ENCODE measurements at regions not wholly inside any gene's neighbourhood (a gene's known extent, or its start where the extent isn't known, plus 50 kb on each side); places are given as distances from the start of the nearest gene placed in this dataset.

DNA sequence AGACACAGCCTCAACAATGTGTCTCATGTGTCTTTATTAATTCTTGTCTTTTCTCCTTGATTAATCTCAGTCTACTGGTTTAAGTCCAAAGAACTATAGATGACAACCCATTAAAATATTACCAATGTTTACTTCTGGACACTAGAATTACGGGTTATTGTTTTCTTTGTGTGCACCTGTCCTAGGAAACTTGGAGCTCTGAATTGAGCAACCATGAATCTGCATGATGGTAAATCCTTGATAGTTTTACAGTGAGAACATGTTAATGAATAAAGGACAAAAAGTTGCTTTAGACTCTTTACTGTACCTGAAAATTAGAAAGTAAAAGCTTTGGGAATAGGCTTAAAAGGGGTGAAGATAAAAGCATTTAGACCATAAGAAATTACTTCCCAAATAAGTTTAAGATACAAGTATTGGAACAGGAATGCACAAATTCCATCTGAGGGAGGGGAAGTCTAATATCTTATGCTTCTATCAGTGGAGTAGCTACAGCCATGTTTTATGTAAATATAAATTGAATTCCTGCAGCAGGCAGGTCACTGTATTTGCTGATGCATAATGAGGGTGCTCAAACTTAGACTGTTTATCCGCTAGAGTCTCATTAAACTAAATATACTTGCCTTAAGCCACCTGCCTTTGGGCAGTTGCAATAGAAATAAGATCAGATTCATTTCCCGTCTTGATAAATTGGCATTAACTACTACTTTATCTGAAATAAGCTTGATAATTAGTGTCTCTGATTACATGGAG, 603.7 kb upstream of the GCFC2 start:
- no peak for DNase-seq

DNA sequence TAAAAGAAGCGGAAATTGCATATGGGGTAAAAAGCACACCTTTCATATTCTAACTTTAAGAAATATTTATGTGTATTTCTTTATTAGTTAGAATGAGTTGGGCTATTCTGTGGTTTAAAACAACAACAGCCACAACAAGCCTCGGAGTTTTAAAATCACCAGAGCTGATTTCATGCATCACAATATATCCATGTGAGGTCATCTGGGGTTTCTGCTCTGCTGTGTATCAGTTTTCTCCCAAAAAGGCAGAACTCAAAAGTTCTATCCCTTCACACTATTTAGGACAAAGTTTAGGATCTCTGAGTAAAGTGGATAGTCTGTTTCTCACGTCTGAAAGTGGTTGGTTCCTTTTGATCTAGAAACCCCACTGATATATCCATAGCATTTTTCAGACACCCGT, 601.5 kb upstream of the GCFC2 start:
- no peak for DNase-seq

DNA sequence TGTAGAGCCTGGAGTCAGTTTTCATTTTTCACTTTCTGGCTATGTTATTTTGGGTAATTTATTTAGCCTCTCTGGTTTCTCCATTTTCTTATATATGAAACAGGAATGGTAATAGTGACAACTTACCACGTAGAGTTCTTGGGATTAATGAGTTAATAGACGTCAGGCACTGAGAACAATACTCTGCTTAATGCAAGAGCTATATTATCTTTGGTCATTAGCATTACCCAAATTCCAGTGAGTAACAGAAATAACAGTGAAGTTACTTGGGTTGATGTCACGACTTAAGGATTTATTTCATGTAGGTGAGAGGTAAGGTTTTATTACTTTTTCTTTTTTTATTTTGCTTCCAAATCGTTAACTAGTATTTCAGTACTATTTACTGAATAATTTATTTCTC, 601.0 kb upstream of the GCFC2 start:
- DNase-seq: no peak

DNA sequence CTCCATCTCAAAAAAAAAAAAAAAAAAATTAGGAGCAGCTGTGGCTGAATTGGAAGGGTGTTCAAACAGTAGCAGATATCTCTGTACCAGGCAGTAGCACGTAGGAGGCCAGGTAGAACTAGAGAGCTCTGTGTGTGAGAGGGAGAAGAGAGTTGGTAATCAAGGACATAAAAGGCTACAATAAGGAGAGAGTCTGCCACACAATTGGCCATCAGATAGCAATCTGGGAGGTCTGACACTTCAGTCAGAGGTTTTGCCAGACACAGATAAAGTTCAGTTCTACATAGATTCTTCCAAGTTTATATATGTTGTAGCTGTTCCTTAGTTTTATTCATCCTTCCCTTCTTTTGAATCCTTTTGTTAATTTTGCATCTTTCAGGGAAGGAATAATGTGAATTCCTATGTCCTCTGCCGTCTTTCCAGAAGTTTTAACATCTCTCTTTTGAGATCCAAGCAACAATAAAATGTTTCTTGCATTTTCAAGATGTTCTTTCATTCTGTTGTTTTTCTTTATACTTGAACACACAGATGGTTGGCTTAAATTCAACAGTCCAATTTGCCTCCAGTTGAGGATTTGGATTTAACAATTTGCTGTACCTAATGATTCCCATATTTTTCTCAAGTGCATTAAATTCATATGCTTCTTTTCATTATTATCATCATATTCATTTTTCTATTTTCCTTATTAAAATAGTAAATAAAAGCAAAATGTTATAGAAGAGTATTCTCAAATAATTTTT, 600.3 kb upstream of the GCFC2 start:
- no peak for DNase-seq

DNA sequence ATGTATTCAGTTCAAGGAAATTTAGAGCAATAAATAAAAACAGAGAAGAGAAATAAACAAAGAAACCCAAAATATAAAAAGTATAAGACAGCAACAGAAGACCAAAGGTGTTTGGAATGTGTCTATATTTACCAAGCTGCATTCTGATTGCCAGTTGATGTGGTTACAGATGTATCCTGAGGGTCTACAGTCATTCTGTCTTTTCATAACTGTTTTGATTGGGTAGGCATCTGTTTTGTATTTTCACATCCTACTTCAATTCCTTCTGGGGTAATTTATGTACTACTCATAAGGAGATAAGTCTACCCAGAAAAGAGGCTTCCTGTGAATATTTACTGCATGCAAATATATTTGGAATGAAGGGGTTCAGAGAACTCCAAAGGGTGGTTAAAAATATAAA, 596.8 kb upstream of the GCFC2 start:
- no peak for DNase-seq

GRCh38 chr2:76298041-76298440, 587.3 kb upstream of the GCFC2 start:
- no peak for DNase-seq

DNA sequence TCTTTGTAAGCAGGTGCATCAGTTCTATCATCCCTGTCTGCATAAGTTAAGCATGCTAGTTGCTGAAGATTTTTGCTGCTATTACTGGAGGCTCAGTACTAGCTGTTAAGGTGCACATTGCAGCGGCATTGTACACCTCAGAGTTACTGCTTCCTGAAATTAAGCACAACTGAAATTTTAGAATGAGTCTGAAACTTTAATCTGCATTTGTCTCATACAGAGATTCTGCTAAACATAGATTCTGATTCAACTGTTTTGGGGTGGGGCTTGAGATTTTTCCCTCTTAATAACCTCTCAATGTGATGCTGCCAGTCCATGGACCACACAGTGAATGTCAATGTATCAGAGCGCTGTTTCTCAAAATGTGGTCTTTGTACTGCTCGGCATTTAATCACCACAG, 585.7 kb upstream of the GCFC2 start:
- DNase-seq: no peak

DNA sequence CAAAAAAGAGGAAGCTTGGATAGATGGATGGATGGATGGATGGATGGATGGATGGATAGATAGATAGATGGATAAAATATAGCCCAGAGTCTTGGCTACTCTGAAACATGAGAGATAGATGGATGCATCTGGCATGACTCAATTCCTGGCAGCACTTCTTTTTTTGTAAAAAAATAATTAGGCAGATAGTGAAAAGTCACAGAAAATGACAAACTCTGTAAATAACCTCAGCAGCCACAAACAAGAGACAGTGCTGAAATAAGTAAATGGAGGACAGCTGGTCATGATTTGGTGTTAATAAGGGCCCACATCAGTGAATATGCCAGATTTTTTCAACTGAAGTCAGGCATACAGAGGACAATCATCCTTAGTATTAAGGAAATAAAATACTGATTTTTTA, 585.0 kb upstream of the GCFC2 start:
- no peak for DNase-seq

GRCh38 chr2:76288598-76288997, 577.9 kb upstream of the GCFC2 start:
- no peak for DNase-seq

DNA sequence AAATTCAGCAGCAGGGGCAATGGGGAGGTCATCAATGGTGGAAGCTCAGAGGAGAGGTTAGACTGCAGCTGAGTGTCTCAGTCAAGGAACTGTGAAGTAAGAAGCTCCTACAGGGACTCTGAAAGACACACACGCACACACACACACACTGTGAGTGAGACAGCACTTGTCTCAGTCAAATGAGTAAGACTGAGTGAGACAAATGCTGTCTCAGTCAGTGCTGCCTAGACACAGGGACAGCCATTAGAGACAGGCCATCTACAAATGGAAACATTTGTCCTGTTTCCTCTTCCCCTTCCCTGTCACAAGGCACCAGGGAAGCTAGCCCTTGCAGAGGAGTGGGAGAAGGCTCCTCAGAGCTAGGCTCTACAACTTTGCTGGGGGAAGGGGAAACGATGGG, 577.4 kb upstream of the GCFC2 start:
- no peak for DNase-seq

DNA sequence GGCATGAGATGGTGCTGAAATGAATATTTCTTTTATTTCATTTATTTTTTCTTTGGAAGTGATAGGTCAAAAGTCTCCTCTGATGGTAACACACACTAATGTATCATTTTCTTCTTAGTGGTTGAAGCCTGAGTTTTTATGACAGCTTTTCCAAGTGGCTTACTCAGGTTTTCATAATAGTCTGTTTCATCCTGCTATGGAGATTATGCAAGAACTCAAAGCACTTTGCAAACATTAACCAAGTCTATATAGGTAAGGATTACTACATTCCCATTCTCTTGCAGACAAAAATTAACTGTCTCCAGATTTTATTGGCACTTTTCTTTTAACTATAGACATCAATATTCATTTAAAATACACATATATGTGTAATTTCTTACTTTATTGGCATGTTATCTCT, 572.6 kb upstream of the GCFC2 start:
- no peak for DNase-seq

DNA sequence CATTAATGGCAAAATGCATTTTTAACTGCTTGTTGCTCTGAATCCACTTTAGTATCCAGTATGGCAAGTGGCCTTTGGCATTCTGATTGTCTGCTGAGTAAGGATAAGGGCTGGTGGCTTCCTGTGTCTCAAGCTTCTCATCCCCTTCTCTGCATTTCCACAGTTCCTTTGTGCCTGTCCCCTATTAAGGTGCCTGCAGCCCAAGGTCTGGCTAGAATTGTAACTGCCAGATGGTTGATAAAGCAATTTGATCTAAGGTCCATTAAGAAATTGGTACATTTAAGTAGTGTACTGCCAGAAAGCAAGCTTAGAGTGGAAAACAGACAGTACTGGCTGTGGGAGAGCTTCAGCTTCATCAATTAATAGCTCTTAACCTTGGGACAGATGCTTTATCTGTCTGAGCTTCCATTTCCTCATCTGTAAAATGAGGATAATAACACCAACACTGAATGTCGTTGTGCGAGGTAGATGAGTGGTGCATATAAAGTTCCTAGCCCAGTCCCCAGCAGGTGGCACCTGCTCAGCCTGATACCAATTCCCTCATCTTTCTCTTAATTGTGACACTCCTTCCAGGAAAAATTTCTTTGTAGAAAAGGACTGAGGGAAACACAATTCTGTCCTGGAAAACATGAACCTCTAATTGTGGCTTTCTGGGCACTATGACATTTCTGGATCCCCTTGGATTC, 570.6 kb upstream of the GCFC2 start:
- no peak for DNase-seq

GRCh38 chr2:76280686-76281085, 570.0 kb upstream of the GCFC2 start:
- DNase-seq: no peak

- no peak for DNase-seq
These were observed 568.4 kb upstream of the GCFC2 start for GRCh38 chr2:76279142-76279541.

GRCh38 chr2:76275788-76276187, 565.1 kb upstream of the GCFC2 start:
- DNase-seq: no peak

DNA sequence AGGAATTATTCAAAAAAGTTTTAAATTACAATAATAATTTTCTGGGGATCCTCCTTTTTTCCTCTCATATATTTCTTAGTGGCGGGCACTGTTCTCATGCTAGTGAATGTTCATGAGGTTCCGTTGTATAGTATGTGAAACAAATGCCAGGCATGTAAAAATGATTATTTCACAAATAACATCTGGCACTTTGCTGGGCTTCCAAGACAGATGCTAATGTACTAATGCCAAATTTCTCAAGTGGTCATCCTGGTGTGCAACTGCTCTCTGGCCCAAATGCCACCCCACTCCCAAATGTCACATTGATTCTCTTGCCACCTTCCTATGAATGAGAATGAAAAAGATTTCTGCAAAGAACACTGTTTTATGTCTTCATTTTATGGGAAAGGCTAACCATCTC, 564.0 kb upstream of the GCFC2 start:
- no peak for DNase-seq

DNA sequence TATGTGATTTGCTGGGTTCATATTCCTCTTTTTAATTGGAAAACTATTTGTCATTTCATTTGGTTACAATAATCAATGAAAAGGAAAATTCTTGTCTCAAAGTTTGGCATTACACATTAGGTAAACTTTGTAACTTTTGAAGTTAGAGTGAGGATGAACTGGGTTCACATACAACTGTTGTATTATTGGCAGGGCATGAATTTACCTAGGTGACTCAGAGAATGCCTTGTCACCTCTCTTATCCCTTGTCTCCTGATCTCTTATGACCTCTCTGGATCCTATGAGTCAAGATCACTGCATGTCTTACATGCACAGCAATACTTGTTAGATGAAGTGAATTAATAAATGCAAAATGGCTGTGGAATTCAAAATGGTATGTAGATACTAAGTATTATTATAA, 563.4 kb upstream of the GCFC2 start:
- no peak for DNase-seq

DNA sequence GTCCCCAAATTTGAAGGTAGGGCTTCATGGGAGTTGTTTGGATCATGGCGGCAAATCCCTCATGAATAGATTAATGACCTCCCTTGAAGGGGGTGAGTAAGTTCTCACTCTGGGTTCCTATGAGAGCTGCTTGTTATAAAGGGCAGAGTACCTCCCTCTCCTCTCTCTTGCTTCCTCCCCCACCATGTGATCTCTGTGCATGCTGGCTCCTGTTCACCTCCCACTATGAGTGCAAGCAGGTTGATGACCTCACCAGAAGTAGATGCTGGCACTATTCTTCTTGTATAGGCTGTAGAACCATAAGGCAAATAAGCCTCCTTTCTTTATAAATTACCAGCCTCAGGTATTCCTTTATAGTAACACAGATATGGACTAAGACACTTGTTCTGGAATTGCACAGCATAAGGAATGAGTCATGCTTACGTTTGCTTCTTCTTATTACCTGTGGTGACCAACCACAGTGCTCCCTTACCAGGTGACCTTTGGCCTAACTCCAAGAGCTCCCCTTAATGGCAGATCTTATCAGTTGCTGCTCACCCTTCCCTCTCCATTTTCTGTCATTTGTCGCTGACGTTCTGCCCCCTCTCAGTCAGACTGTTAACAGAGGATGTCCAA, 559.5 kb upstream of the GCFC2 start:
- DNase-seq: no peak

DNA sequence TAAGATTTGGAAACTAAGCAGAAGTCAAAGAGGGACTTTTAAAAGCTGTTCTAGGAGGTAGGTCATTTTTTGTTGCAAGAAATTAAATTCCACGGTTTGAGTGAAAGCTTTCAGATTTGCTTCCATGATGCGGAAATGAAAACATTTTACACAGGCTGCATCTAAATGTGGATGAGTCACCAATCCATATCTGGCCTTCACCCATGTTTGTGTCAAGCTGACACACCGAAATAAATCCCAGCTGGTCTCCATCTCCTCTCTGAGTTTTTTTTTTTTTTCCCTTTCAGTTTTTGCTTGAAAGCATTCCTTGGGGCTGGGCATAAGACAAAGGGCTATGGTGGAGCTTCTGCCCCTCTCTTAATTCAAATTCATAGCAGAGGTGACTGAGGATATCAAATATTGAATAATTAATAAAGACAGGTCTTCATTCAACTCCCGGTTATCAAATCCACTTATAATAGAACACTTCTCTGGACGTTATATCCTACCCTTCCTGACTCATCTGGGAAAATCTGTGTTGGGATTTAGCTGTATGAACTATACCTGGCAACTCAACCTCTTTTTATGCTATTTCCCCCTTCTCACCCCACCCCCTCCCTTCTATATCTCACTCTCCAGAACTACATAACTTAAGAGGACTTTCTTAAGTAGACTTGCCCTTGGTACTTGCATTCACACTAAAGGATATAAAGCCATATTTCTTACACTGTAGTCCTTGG, 558.3 kb upstream of the GCFC2 start:
- DNase-seq: no peak

- DNase-seq: no peak
These were observed 557.8 kb upstream of the GCFC2 start for GRCh38 chr2:76268484-76268883.

DNA sequence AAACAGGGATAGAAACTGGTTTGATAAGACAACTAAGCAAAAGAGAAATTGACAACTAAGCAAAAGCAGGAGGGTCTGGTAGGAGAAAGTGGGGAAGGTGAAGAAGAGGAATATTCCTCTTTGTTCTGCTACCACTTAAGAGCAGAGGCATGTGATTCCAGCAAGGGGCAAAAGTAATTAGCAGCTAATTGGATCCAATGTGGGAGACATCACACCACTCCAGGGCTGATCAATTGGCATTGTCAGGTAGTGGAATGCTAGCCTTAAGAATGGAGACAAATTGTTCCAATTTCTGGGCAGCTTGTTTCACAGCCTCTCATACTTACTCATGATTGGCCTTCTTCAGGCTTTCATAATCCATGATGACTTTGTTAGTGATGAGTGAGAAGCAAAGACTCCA, 547.1 kb upstream of the GCFC2 start:
- no peak for DNase-seq

DNA sequence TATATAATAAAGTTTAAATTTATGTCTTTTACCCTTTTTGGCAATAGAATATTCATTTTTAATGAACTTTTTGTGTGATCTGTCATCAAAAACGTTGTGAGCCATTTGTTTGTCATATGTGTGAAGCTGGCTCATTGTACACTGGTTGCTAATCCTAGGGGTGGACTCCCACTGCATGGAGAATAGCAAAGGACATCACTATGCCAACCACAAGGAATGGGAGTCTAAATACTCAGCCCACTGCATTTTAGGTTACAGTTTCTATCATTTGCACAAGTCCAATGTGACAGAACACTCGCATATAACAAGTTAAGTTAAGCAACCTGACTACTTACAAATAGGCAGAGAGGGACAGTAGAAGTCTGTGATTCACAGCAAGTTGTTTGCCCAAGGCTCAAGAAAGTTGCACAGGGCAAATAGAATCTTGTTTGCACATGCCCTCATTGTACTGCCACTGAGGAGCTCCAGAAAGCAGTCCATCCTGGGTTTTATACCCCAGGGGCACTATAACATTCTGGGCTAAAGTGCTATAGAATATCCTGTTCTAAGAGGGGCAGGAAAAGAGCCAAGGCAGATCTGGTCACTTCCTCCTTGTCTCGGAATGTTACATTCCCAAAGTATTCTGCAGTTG, 545.9 kb upstream of the GCFC2 start:
- DNase-seq: no peak

DNA sequence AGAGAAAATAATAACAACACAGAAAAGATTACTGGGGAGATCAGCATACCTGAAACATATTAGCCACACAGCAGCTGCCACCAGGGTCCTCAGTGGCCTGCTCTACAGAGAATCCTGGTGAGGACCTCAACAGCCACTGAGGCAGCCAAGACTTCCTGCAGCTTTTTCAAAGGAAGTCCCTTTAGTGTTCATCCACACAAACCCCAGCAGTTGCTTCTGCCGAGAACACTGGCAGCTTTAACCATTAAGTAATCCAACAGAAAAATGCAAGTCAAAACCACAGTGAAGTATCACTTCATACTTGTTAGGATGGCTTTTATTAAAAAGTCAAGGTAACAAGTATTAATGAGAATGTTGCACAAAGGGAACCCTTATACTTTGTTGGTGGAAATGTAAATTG, 542.0 kb upstream of the GCFC2 start:
- DNase-seq: no peak
